Glutamatergic neuron (in vitro differentiated cells): ENCODE measurements at regions not wholly inside any gene's neighbourhood (a gene's known extent, or its start where the extent isn't known, plus 50 kb on each side); places are given as distances from the start of the nearest gene placed in this dataset.

ENCODE experiments used
- DNase-seq: peaks from one replicate; pipeline ENCODE4 v3.0.0; 2022
- H3K27ac Mint-ChIP-seq: one replicate; pipeline ENCODE4 v1.8.0; 2020; ENCODE audit warnings: mild to moderate bottlenecking, mixed read lengths, inconsistent platforms; ENCODE audit not compliant: unreplicated experiment
- H3K27me3 Mint-ChIP-seq: one replicate; pipeline ENCODE4 v1.8.0; 2020; ENCODE audit warnings: mild to moderate bottlenecking, moderate library complexity, mixed read lengths, inconsistent platforms; ENCODE audit not compliant: unreplicated experiment
- H3K36me3 Mint-ChIP-seq: one replicate; pipeline ENCODE4 v1.8.0; 2020; ENCODE audit warnings: mild to moderate bottlenecking, mixed read lengths, inconsistent platforms; ENCODE audit not compliant: unreplicated experiment
- H3K4me1 Mint-ChIP-seq: one replicate; pipeline ENCODE4 v1.8.0; 2020; ENCODE audit warnings: mild to moderate bottlenecking, low read depth, mixed read lengths, inconsistent platforms; ENCODE audit not compliant: unreplicated experiment
- H3K4me3 Mint-ChIP-seq: one replicate; pipeline ENCODE4 v1.8.0; 2020; ENCODE audit warnings: mild to moderate bottlenecking, mixed read lengths, inconsistent platforms; ENCODE audit not compliant: unreplicated experiment
- H3K9me3 Mint-ChIP-seq: one replicate; pipeline ENCODE4 v1.8.0; 2020; ENCODE audit warnings: mild to moderate bottlenecking, moderate library complexity, mixed read lengths, inconsistent platforms; ENCODE audit not compliant: unreplicated experiment
- CTCF ChIP-seq: fragments of 200-600 bp; sonication (generic); IDR thresholded peaks from one replicate; pipeline ENCODE4 v1.5.0; 2021; ENCODE audit not compliant: partially characterized antibody, unreplicated experiment

- Mint-ChIP-seq H3K4me3 (no peak overlapping the region), H3K27ac (no peak overlapping the region), H3K27me3 (peaks cover 2% of the 10 kb centered on the region), H3K9me3 (no peaks in the 10 kb centered on the region), H3K4me1 (peaks cover 2% of the 10 kb centered on the region), H3K36me3 (no peaks in the 10 kb centered on the region)
- DNase-seq = no peak
- no peak for TF ChIP-seq CTCF
Observed at GRCh38 chr21:38613686-38614085, 115.4 kb upstream of the ERG start.

- Mint-ChIP-seq H3K9me3 (no peaks in the 10 kb centered on the region), H3K4me1 (peaks cover 2% of the 10 kb centered on the region), H3K27me3 (peaks cover 2% of the 10 kb centered on the region), H3K4me3 (no peak overlapping the region), H3K27ac (no peak overlapping the region), H3K36me3 (no peaks in the 10 kb centered on the region)
- DNase-seq = no peak
- TF ChIP-seq CTCF = no peak
Observed at GRCh38 chr21:38614558-38614957, 116.3 kb upstream of the ERG start.

GRCh38 chr21:38619480-38619879 lies 121.2 kb upstream of the ERG start:
- no peaks in the 10 kb centered on the region for H3K36me3 Mint-ChIP-seq
- no peak for TF ChIP-seq CTCF
- no peaks in the 10 kb centered on the region for H3K4me1 Mint-ChIP-seq
- H3K4me3 Mint-ChIP-seq = no peak overlapping the region
- no peak overlapping the region for H3K27ac Mint-ChIP-seq
- no peak for DNase-seq
- no peaks in the 10 kb centered on the region for H3K9me3 Mint-ChIP-seq
- H3K27me3 Mint-ChIP-seq = peaks cover 2% of the 10 kb centered on the region

GRCh38 chr21:38619992-38620479 lies 121.8 kb upstream of the ERG start:
- H3K27ac Mint-ChIP-seq = no peak overlapping the region
- peaks cover 2% of the 10 kb centered on the region for H3K27me3 Mint-ChIP-seq
- TF ChIP-seq CTCF = no peak
- no peak overlapping the region for H3K4me3 Mint-ChIP-seq
- no peaks in the 10 kb centered on the region for H3K9me3 Mint-ChIP-seq
- no peak for DNase-seq
- H3K36me3 Mint-ChIP-seq = no peaks in the 10 kb centered on the region
- H3K4me1 Mint-ChIP-seq = no peaks in the 10 kb centered on the region

- TF ChIP-seq CTCF = no peak
- DNase-seq = no peak
- Mint-ChIP-seq H3K9me3 (no peaks in the 10 kb centered on the region), H3K27ac (no peak overlapping the region), H3K27me3 (peaks cover 2% of the 10 kb centered on the region), H3K36me3 (no peaks in the 10 kb centered on the region), H3K4me1 (no peaks in the 10 kb centered on the region), H3K4me3 (no peak overlapping the region)
Observed at GRCh38 chr21:38621132-38621531, 122.9 kb upstream of the ERG start.
